SK-N-SH (cell line): ENCODE measurements at regions not wholly inside any gene's neighbourhood (a gene's known extent, or its start where the extent isn't known, plus 50 kb on each side); places are given as distances from the start of the nearest gene placed in this dataset.

Experiments used
- CTCF ChIA-PET: fragments of 300-600, 350-600 bp; formaldehyde crosslinking; extraction: SDS; loops from one replicate; lab custom pipeline; 2021; lab: Yijun Ruan, JAX
- POLR2A ChIA-PET: fragments of 350-600 bp; sonication (Branson Sonifier 250); formaldehyde crosslinking; extraction: SDS; loops from one replicate; lab custom pipeline; 2020; ENCODE audit warnings: antibody characterized with exemption, inconsistent platforms; lab: Yijun Ruan, JAX
- DNase-seq: peaks from one replicate; pipeline ENCODE4 v3.0.0; 2012
- H2AFZ ChIP-seq: fragments of 200-600 bp; sonication (generic); 2 replicates; pipeline ENCODE4 v1.8.1; 2016; ENCODE audit warnings: antibody characterized with exemption, mild to moderate bottlenecking, low read depth
- H3F3A ChIP-seq: fragments of 200-600 bp; sonication (generic); replicated peaks from 2 replicates; pipeline ENCODE3; 2016; ENCODE audit warnings: antibody characterized with exemption, mild to moderate bottlenecking; ENCODE audit not compliant: insufficient read depth
- H3K27ac ChIP-seq, 2 experiments: fragments of 200-500 bp in 1 of 2; fragments of 200-600 bp in 1 of 2; sonication (Bioruptor generic) in 1 of 2; sonication (generic), shearing (Covaris generic) in 1 of 2; 2 replicates each; pipeline versions ENCODE4 v1.5.1 to v1.6.1; 2014 to 2016; ENCODE audit warnings: low read depth in 2 of 2, inconsistent platforms in 1 of 2, low read length in 1 of 2, mild to moderate bottlenecking in 1 of 2, mixed read lengths in 1 of 2
- H3K27me3 ChIP-seq: fragments of 200-600 bp; sonication (generic), shearing (Covaris generic); 2 replicates; pipeline ENCODE4 v1.6.1; 2016; ENCODE audit warnings: mixed run types; ENCODE audit not compliant: insufficient read depth
- H3K36me3 ChIP-seq, 2 experiments: fragments of 200-500 bp in 1 of 2; fragments of 200-600 bp in 1 of 2; sonication (Bioruptor generic) in 1 of 2; sonication (generic) in 1 of 2; replicated peaks in 1 of 2; 2 replicates each; pipeline versions ENCODE3 to v1.5.1; 2014 to 2016; ENCODE audit warnings: low read length in 1 of 2, mild to moderate bottlenecking in 1 of 2; ENCODE audit not compliant: insufficient read depth in 2 of 2, control insufficient read depth in 1 of 2
- H3K4me1 ChIP-seq, 2 experiments: fragments of 200-500 bp in 1 of 2; fragments of 200-600 bp in 1 of 2; sonication (Bioruptor generic) in 1 of 2; sonication (generic), shearing (Covaris generic) in 1 of 2; 2 replicates each; pipeline versions ENCODE4 v1.5.1 to v1.6.1; 2014 to 2016; ENCODE audit warnings: low read depth in 1 of 2, low read length in 1 of 2, mixed run types in 1 of 2; ENCODE audit not compliant: insufficient read depth in 2 of 2, control insufficient read depth in 1 of 2
- H3K4me2 ChIP-seq: fragments of 200-600 bp; sonication (generic), shearing (Covaris generic); 2 replicates; pipeline ENCODE4 v1.6.1; 2017; ENCODE audit warnings: mixed run types
- H3K4me3 ChIP-seq, 2 experiments: fragments of 200-500 bp in 1 of 2; fragments of 200-600 bp in 1 of 2; sonication (Bioruptor generic) in 1 of 2; sonication (generic), shearing (Covaris generic) in 1 of 2; 2 replicates each; pipeline versions ENCODE4 v1.5.1 to v1.8.1; 2014 to 2016; ENCODE audit warnings: low read depth in 2 of 2, inconsistent platforms in 1 of 2, low read length in 1 of 2, mild to moderate bottlenecking in 1 of 2, mixed read lengths in 1 of 2, moderate library complexity in 1 of 2
- H3K79me2 ChIP-seq: fragments of 200-600 bp; sonication (generic); 2 replicates; pipeline ENCODE4 v1.8.1; 2017; ENCODE audit warnings: mild to moderate bottlenecking; ENCODE audit not compliant: insufficient read depth
- H3K9ac ChIP-seq: fragments of 200-600 bp; sonication (generic); 2 replicates; pipeline ENCODE4 v1.6.1; 2017; ENCODE audit warnings: mixed run types
- H3K9me2 ChIP-seq: fragments of 200-600 bp; sonication (generic); 2 replicates; pipeline ENCODE4 v1.6.1; 2017; ENCODE audit warnings: mixed run types
- H3K9me3 ChIP-seq: fragments of 200-600 bp; sonication (generic); 2 replicates; pipeline ENCODE4 v1.6.1; 2017; ENCODE audit warnings: mixed run types, mild to moderate bottlenecking, moderate library complexity
- H4K20me1 ChIP-seq: fragments of 200-600 bp; sonication (generic); 2 replicates; pipeline ENCODE4 v1.6.1; 2017; ENCODE audit warnings: mild to moderate bottlenecking, mixed run types; ENCODE audit not compliant: insufficient read depth
- ELF1 ChIP-seq: IDR thresholded peaks from 2 replicates; pipeline ENCODE4 v1.4.0; 2012
- EP300 ChIP-seq, 2 experiments: IDR thresholded peaks; 2 replicates each; pipeline versions ENCODE4 v1.4.0 to v1.6.1; 2012; ENCODE audit warnings: borderline replicate concordance in 1 of 2, low read depth in 1 of 2, low read length in 1 of 2
- FOSL2 ChIP-seq: IDR thresholded peaks from 2 replicates; pipeline ENCODE4 v1.4.0; 2012; ENCODE audit warnings: low read depth, mild to moderate bottlenecking, moderate library complexity, borderline replicate concordance
- FOXM1 ChIP-seq: IDR thresholded peaks from 2 replicates; pipeline ENCODE4 v1.4.0; 2012; ENCODE audit warnings: low read depth, mild to moderate bottlenecking
- GABPA ChIP-seq: IDR thresholded peaks from 2 replicates; pipeline ENCODE4 v1.4.0; 2012; ENCODE audit warnings: low read depth, mild to moderate bottlenecking
- JUND ChIP-seq: IDR thresholded peaks from 2 replicates; pipeline ENCODE4 v1.4.0; 2012
- MXI1 ChIP-seq: IDR thresholded peaks from 2 replicates; pipeline ENCODE4 v1.6.1; 2012; ENCODE audit warnings: mild to moderate bottlenecking, low read depth, low read length, improper control_type of control experiment
- POLR2AphosphoS5 ChIP-seq: IDR thresholded peaks from 2 replicates; pipeline ENCODE4 v1.6.1; 2012; ENCODE audit warnings: low read depth, low read length
- RFX5 ChIP-seq: IDR thresholded peaks from 2 replicates; pipeline ENCODE4 v1.6.1; 2012; ENCODE audit warnings: mild to moderate bottlenecking, improper control_type of control experiment, low read length
- SIN3A ChIP-seq: IDR thresholded peaks from 2 replicates; pipeline ENCODE4 v1.6.1; 2012; ENCODE audit warnings: low read depth, mild to moderate bottlenecking, low read length, moderate library complexity, borderline replicate concordance
- SMC3 ChIP-seq: IDR thresholded peaks from 2 replicates; pipeline ENCODE4 v1.6.1; 2012; ENCODE audit warnings: low read depth, low read length, improper control_type of control experiment
- TAF1 ChIP-seq: IDR thresholded peaks from 2 replicates; pipeline ENCODE4 v1.6.1; 2012; ENCODE audit warnings: low read depth, mild to moderate bottlenecking, low read length, moderate library complexity, borderline replicate concordance
- TEAD4 ChIP-seq: IDR thresholded peaks from 2 replicates; pipeline ENCODE4 v1.4.0; 2012; ENCODE audit warnings: mild to moderate bottlenecking, borderline replicate concordance; ENCODE audit not compliant: insufficient read depth
- ZBTB33 ChIP-seq: IDR thresholded peaks from 2 replicates; pipeline ENCODE4 v1.4.0; 2012; ENCODE audit warnings: low read depth, borderline replicate concordance
- WGBS: methylation state at CpG from one replicate; pipeline ENCODE4 v1.1.6; 2017; ENCODE audit warnings: low lambda C conversion rate; 5-methylcytosine and 5-hydroxymethylcytosine counted together
- TF ChIP-seq, protein P1 (sequence below): IDR thresholded peaks from 2 replicates; pipeline ENCODE4 v1.6.1; 2012; ENCODE audit warnings: mild to moderate bottlenecking, low read depth, low read length, moderate library complexity
- TF ChIP-seq, protein P2 (sequence below): fragments of 150-350 bp; IDR thresholded peaks from 2 replicates; pipeline ENCODE4 v1.6.1; 2017; ENCODE audit warnings: antibody characterized with exemption, low read length, low read depth, borderline replicate concordance

DNA sequence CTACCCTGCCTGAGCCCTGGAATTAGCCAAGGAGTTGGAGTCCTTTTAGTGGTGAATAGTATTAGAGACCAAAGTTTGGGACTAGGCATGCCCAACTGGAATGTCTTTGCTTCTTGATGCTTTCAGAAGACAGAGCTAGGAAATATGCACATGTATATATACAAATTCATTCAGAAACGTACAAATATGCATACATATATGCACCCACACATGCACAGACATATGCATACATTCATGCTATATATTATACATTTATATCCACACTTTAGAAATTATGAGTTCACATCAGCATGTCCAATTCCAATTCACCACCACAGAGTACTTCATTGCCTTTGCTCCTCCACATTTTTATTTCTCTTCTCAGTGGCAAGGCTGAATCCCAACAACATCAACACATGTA lies 398.3 kb upstream of the MPDZ start:
- H3K36me3 ChIP-seq, result no peaks in the 10 kb centered on the region
- no peaks in the 10 kb centered on the region for H3K79me2 ChIP-seq
- WGBS, result 10% methylated on average over 1 of the region's 1 CpG
- H3K4me2 ChIP-seq, result no peak overlapping the region
- DNase-seq, result no peak
- H2AFZ ChIP-seq, result no peak overlapping the region
- H3K9me3 ChIP-seq, result no peaks in the 10 kb centered on the region
- H3K4me1 ChIP-seq, result no peaks in the 10 kb centered on the region
- no peak overlapping the region for H3K9ac ChIP-seq
- POLR2A ChIA-PET, result no interaction called here
- no peak overlapping the region for H3K4me3 ChIP-seq
- no peaks in the 10 kb centered on the region for H4K20me1 ChIP-seq
- H3K27ac ChIP-seq, result no peak overlapping the region
- no peaks in the 10 kb centered on the region for H3K9me2 ChIP-seq
- CTCF ChIA-PET, result no interaction called here
- no peaks in the 10 kb centered on the region for H3F3A ChIP-seq
- TF ChIP-seq TAF1 (no peak), GABPA (no peak), JUND (no peak), FOSL2 (no peak), RFX5 (no peak), POLR2AphosphoS5 (no peak), ELF1 (no peak), TEAD4 (no peak), EP300 (IDR thresholded peaks at IDR 0.05; ENCODE audit: borderline replicate concordance in 1 of 2, low read depth in 1 of 2, low read length in 1 of 2) (no peak), ZBTB33 (no peak), MXI1 (no peak), FOXM1 (no peak), SMC3 (no peak), SIN3A (no peak)
- TF ChIP-seq, protein P1, sequence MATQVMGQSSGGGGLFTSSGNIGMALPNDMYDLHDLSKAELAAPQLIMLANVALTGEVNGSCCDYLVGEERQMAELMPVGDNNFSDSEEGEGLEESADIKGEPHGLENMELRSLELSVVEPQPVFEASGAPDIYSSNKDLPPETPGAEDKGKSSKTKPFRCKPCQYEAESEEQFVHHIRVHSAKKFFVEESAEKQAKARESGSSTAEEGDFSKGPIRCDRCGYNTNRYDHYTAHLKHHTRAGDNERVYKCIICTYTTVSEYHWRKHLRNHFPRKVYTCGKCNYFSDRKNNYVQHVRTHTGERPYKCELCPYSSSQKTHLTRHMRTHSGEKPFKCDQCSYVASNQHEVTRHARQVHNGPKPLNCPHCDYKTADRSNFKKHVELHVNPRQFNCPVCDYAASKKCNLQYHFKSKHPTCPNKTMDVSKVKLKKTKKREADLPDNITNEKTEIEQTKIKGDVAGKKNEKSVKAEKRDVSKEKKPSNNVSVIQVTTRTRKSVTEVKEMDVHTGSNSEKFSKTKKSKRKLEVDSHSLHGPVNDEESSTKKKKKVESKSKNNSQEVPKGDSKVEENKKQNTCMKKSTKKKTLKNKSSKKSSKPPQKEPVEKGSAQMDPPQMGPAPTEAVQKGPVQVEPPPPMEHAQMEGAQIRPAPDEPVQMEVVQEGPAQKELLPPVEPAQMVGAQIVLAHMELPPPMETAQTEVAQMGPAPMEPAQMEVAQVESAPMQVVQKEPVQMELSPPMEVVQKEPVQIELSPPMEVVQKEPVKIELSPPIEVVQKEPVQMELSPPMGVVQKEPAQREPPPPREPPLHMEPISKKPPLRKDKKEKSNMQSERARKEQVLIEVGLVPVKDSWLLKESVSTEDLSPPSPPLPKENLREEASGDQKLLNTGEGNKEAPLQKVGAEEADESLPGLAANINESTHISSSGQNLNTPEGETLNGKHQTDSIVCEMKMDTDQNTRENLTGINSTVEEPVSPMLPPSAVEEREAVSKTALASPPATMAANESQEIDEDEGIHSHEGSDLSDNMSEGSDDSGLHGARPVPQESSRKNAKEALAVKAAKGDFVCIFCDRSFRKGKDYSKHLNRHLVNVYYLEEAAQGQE, result no peak
- TF ChIP-seq, protein P2, sequence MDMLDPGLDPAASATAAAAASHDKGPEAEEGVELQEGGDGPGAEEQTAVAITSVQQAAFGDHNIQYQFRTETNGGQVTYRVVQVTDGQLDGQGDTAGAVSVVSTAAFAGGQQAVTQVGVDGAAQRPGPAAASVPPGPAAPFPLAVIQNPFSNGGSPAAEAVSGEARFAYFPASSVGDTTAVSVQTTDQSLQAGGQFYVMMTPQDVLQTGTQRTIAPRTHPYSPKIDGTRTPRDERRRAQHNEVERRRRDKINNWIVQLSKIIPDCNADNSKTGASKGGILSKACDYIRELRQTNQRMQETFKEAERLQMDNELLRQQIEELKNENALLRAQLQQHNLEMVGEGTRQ, result no peak
- TF ChIP-seq, all 33 proteins: peak for 0
- H3K27me3 ChIP-seq, result no peaks in the 10 kb centered on the region
